HepG2 (cell line): ENCODE measurements at regions not wholly inside any gene's neighbourhood (a gene's known extent, or its start where the extent isn't known, plus 50 kb on each side); places are given as distances from the start of the nearest gene placed in this dataset.

Experiments used
- ATAC-seq: fragments of 200-7000 bp; cut with Tn5 transposase; 3 replicates; pipeline ENCODE4 v1.9.1; 2020; ENCODE audit warnings: mild to moderate bottlenecking, moderate library complexity
- BruUV-seq: library from RNA; stranded (reverse); fragments of 400-500 nt; replicated peaks from 2 replicates; lab custom pipeline; 2021; lab: Mats Ljungman, UMichigan
- CTCF ChIA-PET: fragments of 300-600 bp; formaldehyde crosslinking; extraction: SDS; loops from one replicate; lab custom pipeline; 2021; ENCODE audit warnings: low total read pairs, inconsistent platforms, low intra/inter-chr PET ratio; lab: Yijun Ruan, JAX
- POLR2A ChIA-PET: fragments of 350-600 bp; sonication (Branson Sonifier 250); formaldehyde crosslinking; loops from one replicate; lab custom pipeline; 2020; ENCODE audit warnings: antibody characterized with exemption, inconsistent platforms; lab: Yijun Ruan, JAX
- DNase-seq: peaks from one replicate; pipeline ENCODE4 v3.0.0-alpha.2; 2015; ENCODE audit warnings: low spot score
- FAIRE-seq: peaks from 3 replicates; lab custom pipeline; 2011; peaks lifted over from hg19 to GRCh38; lab: Jason Lieb, UNC
- H2AFZ ChIP-seq: one replicate; pipeline ENCODE4 v1.6.1; 2011; ENCODE audit warnings: low read length, inconsistent platforms
- H3K27ac ChIP-seq: fragments of 300-600 bp; 3 replicates; pipeline ENCODE4 v1.8.0; 2011; ENCODE audit warnings: mixed run types, mild to moderate bottlenecking, mixed read lengths, low read length, inconsistent platforms; ENCODE audit not compliant: insufficient read depth; ENCODE audit errors: extremely low read length
- H3K27me3 ChIP-seq, 2 experiments: fragments of 200-600 bp in 1 of 2; 2 replicates in 1 of 2; 3 replicates in 1 of 2; pipeline versions ENCODE4 v1.6.0 to v1.8.0; 2011; ENCODE audit warnings: low read length in 2 of 2, mild to moderate bottlenecking in 2 of 2, moderate library complexity in 2 of 2, inconsistent platforms in 1 of 2; ENCODE audit not compliant: insufficient read depth in 2 of 2, control insufficient read depth in 1 of 2
- H3K36me3 ChIP-seq, 2 experiments: fragments of 200-600 bp in 1 of 2; replicated peaks in 1 of 2; 2 replicates in 1 of 2; 3 replicates in 1 of 2; pipeline versions ENCODE4 v1.5.1 to v1.8.0; 2011; ENCODE audit warnings: low read length in 2 of 2, inconsistent platforms in 1 of 2; ENCODE audit not compliant: insufficient read depth in 2 of 2, control insufficient read depth in 1 of 2
- H3K4me1 ChIP-seq: 2 replicates; pipeline ENCODE4 v1.5.1; 2012; ENCODE audit warnings: low read length, inconsistent platforms; ENCODE audit not compliant: insufficient read depth
- H3K4me2 ChIP-seq: 2 replicates; pipeline ENCODE4 v1.6.0; 2011; ENCODE audit warnings: low read depth, low read length, inconsistent platforms
- H3K4me3 ChIP-seq, 3 experiments: fragments of 200-600 bp in 1 of 3; sonication (generic), shearing (Covaris generic) in 1 of 3; replicated peaks in 1 of 3; 2 replicates each; pipeline ENCODE4 v1.5.1; 2011 to 2016; ENCODE audit warnings: low read length in 3 of 3, inconsistent platforms in 2 of 3, low read depth in 2 of 3, mild to moderate bottlenecking in 2 of 3, control low read depth in 1 of 3, mixed read lengths in 1 of 3; ENCODE audit not compliant: insufficient read depth in 1 of 3
- H3K79me2 ChIP-seq: one replicate; pipeline ENCODE4 v1.6.1; 2011; ENCODE audit warnings: low read length, inconsistent platforms; ENCODE audit not compliant: insufficient read depth
- H3K9ac ChIP-seq: 2 replicates; pipeline ENCODE4 v1.6.0; 2011; ENCODE audit warnings: mild to moderate bottlenecking, low read depth, low read length, inconsistent platforms; ENCODE audit not compliant: insufficient read depth
- H3K9me3 ChIP-seq: 2 replicates; pipeline ENCODE4 v1.5.1; 2012; ENCODE audit warnings: mild to moderate bottlenecking, low read length
- H4K20me1 ChIP-seq: 2 replicates; pipeline ENCODE4 v1.6.0; 2011; ENCODE audit warnings: inconsistent platforms, mild to moderate bottlenecking, low read length, moderate library complexity; ENCODE audit not compliant: insufficient read depth
- DR1 ChIP-seq: sonication (generic); formaldehyde crosslinking; IDR thresholded peaks from 2 replicates; pipeline ENCODE4 v1.8.0; 2021; ENCODE audit warnings: mild to moderate bottlenecking, missing genetic modification reagents, inconsistent platforms
- FOXJ3 ChIP-seq: sonication (generic); formaldehyde crosslinking; IDR thresholded peaks from 2 replicates; pipeline ENCODE4 v1.4.0; 2020; ENCODE audit warnings: missing genetic modification reagents, mild to moderate bottlenecking, borderline replicate concordance
- ZNF160 ChIP-seq: sonication (generic); formaldehyde crosslinking; IDR thresholded peaks from 2 replicates; pipeline ENCODE4 v1.8.0; 2022; ENCODE audit warnings: mild to moderate bottlenecking, inconsistent platforms, missing genetic modification reagents
- ZNF274 ChIP-seq: sonication (generic); formaldehyde crosslinking; IDR thresholded peaks from 2 replicates; pipeline ENCODE4 v1.5.1; 2020; ENCODE audit warnings: mild to moderate bottlenecking, missing genetic modification reagents
- WGBS: methylation state at CpG from one replicate; pipeline ENCODE4 v1.1.6; 2017; ENCODE audit warnings: low lambda C conversion rate; 5-methylcytosine and 5-hydroxymethylcytosine counted together
- in situ Hi-C: cut with HindIII; loops from 2 replicates; pipeline ENCODE4 v1.10.0; 2017; ENCODE audit warnings: low pct_unique_long_range_greater_than_20kb; ENCODE audit not compliant: extremely low pct_ligation_motif_present
- intact Hi-C: fragments of 100-400 bp; cut with micrococcal nuclease; formaldehyde crosslinking; loops from one replicate; pipeline ENCODE4 v1.10.0; 2022; ENCODE audit not compliant: unreplicated experiment
- TF ChIP-seq, protein P1 (sequence below): sonication (generic); formaldehyde crosslinking; IDR thresholded peaks from 2 replicates; pipeline ENCODE4 v1.8.1; 2023; ENCODE audit warnings: missing genetic modification reagents, inconsistent platforms, borderline replicate concordance
- TF ChIP-seq, protein P2 (sequence below): sonication (generic); formaldehyde crosslinking; IDR thresholded peaks from 2 replicates; pipeline ENCODE4 v1.5.1; 2020; ENCODE audit warnings: mild to moderate bottlenecking, missing genetic modification reagents, borderline replicate concordance

DNA sequence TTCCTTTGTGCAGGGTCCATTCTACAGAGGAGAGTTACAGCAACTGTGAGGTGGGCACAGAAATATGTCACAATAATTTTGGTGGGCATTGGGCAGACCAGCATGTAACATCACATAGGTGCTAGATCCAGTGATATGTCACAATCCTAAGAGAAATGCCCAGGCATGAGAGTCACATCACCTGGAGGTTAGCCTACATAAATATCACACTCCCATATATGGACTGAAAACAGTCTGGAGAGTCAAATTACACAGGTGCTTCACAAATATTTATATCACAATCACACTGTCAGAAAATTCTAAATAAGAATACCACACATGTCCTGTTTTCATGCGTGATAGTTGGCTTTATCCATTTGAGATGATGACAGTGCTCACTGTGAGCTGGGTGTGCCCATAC is 903.7 kb upstream of the AMELY start:
- Histone ChIP-seq H2AFZ (no peak overlapping the region), H3K4me1 (no peaks in the 10 kb centered on the region), H4K20me1 (no peaks in the 10 kb centered on the region), H3K4me2 (no peak overlapping the region), H3K4me3 (no peak overlapping the region), H3K27me3 (no peaks in the 10 kb centered on the region), H3K79me2 (no peaks in the 10 kb centered on the region), H3K9me3 (no peaks in the 10 kb centered on the region), H3K27ac (no peak overlapping the region), H3K36me3 (no peaks in the 10 kb centered on the region), H3K9ac (no peak overlapping the region)
- DNase-seq (no peak), ATAC-seq (no peak), FAIRE-seq (no peak)
- BruUV-seq, result no TSS peak
- intact Hi-C loops, result no loop called here
- CTCF ChIA-PET, result no interaction called here
- WGBS, result 0% methylated on average over 1 of the region's 1 CpG
- TF ChIP-seq FOXJ3, result no peak
- TF ChIP-seq DR1, result no peak
- no peak for TF ChIP-seq ZNF274 (CRISPR knock-in tag)
- TF ChIP-seq, protein P1, sequence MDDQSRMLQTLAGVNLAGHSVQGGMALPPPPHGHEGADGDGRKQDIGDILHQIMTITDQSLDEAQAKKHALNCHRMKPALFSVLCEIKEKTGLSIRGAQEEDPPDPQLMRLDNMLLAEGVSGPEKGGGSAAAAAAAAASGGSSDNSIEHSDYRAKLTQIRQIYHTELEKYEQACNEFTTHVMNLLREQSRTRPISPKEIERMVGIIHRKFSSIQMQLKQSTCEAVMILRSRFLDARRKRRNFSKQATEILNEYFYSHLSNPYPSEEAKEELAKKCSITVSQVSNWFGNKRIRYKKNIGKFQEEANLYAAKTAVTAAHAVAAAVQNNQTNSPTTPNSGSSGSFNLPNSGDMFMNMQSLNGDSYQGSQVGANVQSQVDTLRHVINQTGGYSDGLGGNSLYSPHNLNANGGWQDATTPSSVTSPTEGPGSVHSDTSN (CRISPR knock-in tag), result no peak
- TF ChIP-seq, protein P2, sequence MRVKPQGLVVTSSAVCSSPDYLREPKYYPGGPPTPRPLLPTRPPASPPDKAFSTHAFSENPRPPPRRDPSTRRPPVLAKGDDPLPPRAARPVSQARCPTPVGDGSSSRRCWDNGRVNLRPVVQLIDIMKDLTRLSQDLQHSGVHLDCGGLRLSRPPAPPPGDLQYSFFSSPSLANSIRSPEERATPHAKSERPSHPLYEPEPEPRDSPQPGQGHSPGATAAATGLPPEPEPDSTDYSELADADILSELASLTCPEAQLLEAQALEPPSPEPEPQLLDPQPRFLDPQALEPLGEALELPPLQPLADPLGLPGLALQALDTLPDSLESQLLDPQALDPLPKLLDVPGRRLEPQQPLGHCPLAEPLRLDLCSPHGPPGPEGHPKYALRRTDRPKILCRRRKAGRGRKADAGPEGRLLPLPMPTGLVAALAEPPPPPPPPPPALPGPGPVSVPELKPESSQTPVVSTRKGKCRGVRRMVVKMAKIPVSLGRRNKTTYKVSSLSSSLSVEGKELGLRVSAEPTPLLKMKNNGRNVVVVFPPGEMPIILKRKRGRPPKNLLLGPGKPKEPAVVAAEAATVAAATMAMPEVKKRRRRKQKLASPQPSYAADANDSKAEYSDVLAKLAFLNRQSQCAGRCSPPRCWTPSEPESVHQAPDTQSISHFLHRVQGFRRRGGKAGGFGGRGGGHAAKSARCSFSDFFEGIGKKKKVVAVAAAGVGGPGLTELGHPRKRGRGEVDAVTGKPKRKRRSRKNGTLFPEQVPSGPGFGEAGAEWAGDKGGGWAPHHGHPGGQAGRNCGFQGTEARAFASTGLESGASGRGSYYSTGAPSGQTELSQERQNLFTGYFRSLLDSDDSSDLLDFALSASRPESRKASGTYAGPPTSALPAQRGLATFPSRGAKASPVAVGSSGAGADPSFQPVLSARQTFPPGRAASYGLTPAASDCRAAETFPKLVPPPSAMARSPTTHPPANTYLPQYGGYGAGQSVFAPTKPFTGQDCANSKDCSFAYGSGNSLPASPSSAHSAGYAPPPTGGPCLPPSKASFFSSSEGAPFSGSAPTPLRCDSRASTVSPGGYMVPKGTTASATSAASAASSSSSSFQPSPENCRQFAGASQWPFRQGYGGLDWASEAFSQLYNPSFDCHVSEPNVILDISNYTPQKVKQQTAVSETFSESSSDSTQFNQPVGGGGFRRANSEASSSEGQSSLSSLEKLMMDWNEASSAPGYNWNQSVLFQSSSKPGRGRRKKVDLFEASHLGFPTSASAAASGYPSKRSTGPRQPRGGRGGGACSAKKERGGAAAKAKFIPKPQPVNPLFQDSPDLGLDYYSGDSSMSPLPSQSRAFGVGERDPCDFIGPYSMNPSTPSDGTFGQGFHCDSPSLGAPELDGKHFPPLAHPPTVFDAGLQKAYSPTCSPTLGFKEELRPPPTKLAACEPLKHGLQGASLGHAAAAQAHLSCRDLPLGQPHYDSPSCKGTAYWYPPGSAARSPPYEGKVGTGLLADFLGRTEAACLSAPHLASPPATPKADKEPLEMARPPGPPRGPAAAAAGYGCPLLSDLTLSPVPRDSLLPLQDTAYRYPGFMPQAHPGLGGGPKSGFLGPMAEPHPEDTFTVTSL, result no peak
- no peak for TF ChIP-seq ZNF160
- in situ Hi-C loops, result no loop called here
- POLR2A ChIA-PET, result no interaction called here
